GM18861 (cell line): ENCODE measurements at regions not wholly inside any gene's neighbourhood (a gene's known extent, or its start where the extent isn't known, plus 50 kb on each side); places are given as distances from the start of the nearest gene placed in this dataset.
"Not testable (repeated sequence)": the region's sequence is repeated elsewhere in the genome, so short reads cannot be mapped to it uniquely, and the experiment has no call there.

Experiments used
- ATAC-seq: cut with Tn5 transposase; IDR thresholded peaks from one replicate; pipeline ENCODE4 v1.9.1; 2021; ENCODE audit not compliant: unreplicated experiment

GRCh38 chr14:23694949-23695663 is 58.9 kb downstream of the DHRS2 start:
- ATAC-seq: no peak

GRCh38 chr14:23695664-23695999 is 59.5 kb downstream of the DHRS2 start:
- ATAC-seq: no peak

- no peak for ATAC-seq
Observed at GRCh38 chr14:23696701-23697239, 60.6 kb downstream of the DHRS2 start.

GRCh38 chr14:23697680-23698079 is 61.5 kb downstream of the DHRS2 start:
- ATAC-seq: no peak

- ATAC-seq: no peak
Observed at GRCh38 chr14:23702656-23703426, 66.7 kb downstream of the DHRS2 start.

- ATAC-seq: no peak
Observed at GRCh38 chr14:23704890-23705289, 68.7 kb downstream of the DHRS2 start.

- no peak for ATAC-seq
Observed at GRCh38 chr14:23707415-23707814, 71.3 kb downstream of the DHRS2 start.

- ATAC-seq: no peak
Observed at GRCh38 chr14:23708343-23708742, 72.2 kb downstream of the DHRS2 start.

GRCh38 chr14:23709923-23710322 is 73.8 kb downstream of the DHRS2 start:
- no peak for ATAC-seq

GRCh38 chr14:23712287-23712686 is 76.1 kb downstream of the DHRS2 start:
- no peak for ATAC-seq

- ATAC-seq: no peak
Observed at GRCh38 chr14:23719225-23719985, 83.2 kb downstream of the DHRS2 start.

GRCh38 chr14:23722675-23723074 is 86.5 kb downstream of the DHRS2 start:
- ATAC-seq: no peak

GRCh38 chr14:23723911-23724310 is 87.7 kb downstream of the DHRS2 start:
- no peak for ATAC-seq

GRCh38 chr14:23725528-23725927 is 89.4 kb downstream of the DHRS2 start:
- ATAC-seq: no peak

- no peak for ATAC-seq
Observed at GRCh38 chr14:23725980-23726710, 90.0 kb downstream of the DHRS2 start.

- no peak for ATAC-seq
Observed at GRCh38 chr14:23727566-23728335, 91.6 kb downstream of the DHRS2 start.

GRCh38 chr14:23728791-23729190 is 92.6 kb downstream of the DHRS2 start:
- no peak for ATAC-seq

- no peak for ATAC-seq
Observed at GRCh38 chr14:23729720-23730387, 93.7 kb downstream of the DHRS2 start.

GRCh38 chr14:23735394-23735793 is 99.2 kb downstream of the DHRS2 start:
- no peak for ATAC-seq

GRCh38 chr14:23744368-23744767 is 108.2 kb downstream of the DHRS2 start:
- ATAC-seq: not testable (repeated sequence)
